Ovary (tissue), 3 donors: ENCODE measurements at regions not wholly inside any gene's neighbourhood (a gene's known extent, or its start where the extent isn't known, plus 50 kb on each side); places are given as distances from the start of the nearest gene placed in this dataset.

Experiments
- EP300 ChIP-seq: sonication (generic); formaldehyde crosslinking; IDR thresholded peaks from one replicate; pipeline ENCODE4 v1.6.1; 2017; ENCODE audit warnings: antibody characterized with exemption
- POLR2A ChIP-seq: fragments of 450-650 bp; IDR thresholded peaks from one replicate; pipeline ENCODE4 v1.6.1; 2017; ENCODE audit warnings: antibody characterized with exemption, mild to moderate bottlenecking, moderate library complexity
- TF ChIP-seq, protein P1 (sequence below), 3 donors: fragments of 450-650 bp in 2 of 3; fragments of 200-600 bp in 1 of 3; IDR thresholded peaks; one replicate each; pipeline versions ENCODE4 v1.5.1 to v1.8.0; 2016 to 2022; ENCODE audit warnings: antibody characterized with exemption in 3 of 3, mild to moderate bottlenecking in 1 of 3
- donor health status: DM: no; HTN: no; CAD: no.

GRCh38 chr17:5813357-5813756, 229.0 kb upstream of the NLRP1 start:
- TF ChIP-seq, protein P1, sequence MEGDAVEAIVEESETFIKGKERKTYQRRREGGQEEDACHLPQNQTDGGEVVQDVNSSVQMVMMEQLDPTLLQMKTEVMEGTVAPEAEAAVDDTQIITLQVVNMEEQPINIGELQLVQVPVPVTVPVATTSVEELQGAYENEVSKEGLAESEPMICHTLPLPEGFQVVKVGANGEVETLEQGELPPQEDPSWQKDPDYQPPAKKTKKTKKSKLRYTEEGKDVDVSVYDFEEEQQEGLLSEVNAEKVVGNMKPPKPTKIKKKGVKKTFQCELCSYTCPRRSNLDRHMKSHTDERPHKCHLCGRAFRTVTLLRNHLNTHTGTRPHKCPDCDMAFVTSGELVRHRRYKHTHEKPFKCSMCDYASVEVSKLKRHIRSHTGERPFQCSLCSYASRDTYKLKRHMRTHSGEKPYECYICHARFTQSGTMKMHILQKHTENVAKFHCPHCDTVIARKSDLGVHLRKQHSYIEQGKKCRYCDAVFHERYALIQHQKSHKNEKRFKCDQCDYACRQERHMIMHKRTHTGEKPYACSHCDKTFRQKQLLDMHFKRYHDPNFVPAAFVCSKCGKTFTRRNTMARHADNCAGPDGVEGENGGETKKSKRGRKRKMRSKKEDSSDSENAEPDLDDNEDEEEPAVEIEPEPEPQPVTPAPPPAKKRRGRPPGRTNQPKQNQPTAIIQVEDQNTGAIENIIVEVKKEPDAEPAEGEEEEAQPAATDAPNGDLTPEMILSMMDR (IDR thresholded peaks at IDR 0.05), result no peak
- TF ChIP-seq POLR2A (no peak), EP300 (no peak)
